K562 (cell line): ENCODE measurements at regions not wholly inside any gene's neighbourhood (a gene's known extent, or its start where the extent isn't known, plus 50 kb on each side); places are given as distances from the start of the nearest gene placed in this dataset.

Experiments
- ATAC-seq: fragments of 200-7000 bp; cut with Tn5 transposase; 3 replicates; pipeline ENCODE4 v1.9.1; 2020; ENCODE audit warnings: moderate library complexity
- BruUV-seq: library from RNA; stranded (reverse); fragments of 400-500 nt; replicated peaks from 2 replicates; lab custom pipeline; 2021; lab: Mats Ljungman, UMichigan
- CTCF ChIA-PET: fragments of 300-600 bp; formaldehyde crosslinking; extraction: SDS; loops from one replicate; lab custom pipeline; 2021; ENCODE audit warnings: low intra/inter-chr PET ratio; lab: Yijun Ruan, JAX
- POLR2A ChIA-PET: fragments of 300-600, 350-650 bp; sonication (Branson Sonifier 250); formaldehyde crosslinking; extraction: SDS; loops from one replicate; lab custom pipeline; 2021; ENCODE audit warnings: antibody characterized with exemption, inconsistent platforms; lab: Yijun Ruan, JAX
- DNase-seq, 4 experiments: peaks; one replicate each; pipeline versions ENCODE4 v3.0.0 to v3.0.0-alpha.2; 2011 to 2018; ENCODE audit warnings: low spot score in 3 of 4, mixed read lengths in 3 of 4; ENCODE audit errors: extremely low read depth in 1 of 4
- FAIRE-seq: peaks from 2 replicates; lab custom pipeline; 2011; peaks lifted over from hg19 to GRCh38; lab: Jason Lieb, UNC
- H2AFZ ChIP-seq: 2 replicates; pipeline ENCODE4 v1.6.0; 2011; ENCODE audit warnings: low read depth, low read length, control low read depth, inconsistent platforms
- H3K27ac ChIP-seq: fragments of 200-600 bp; 3 replicates; pipeline ENCODE4 v1.8.0; 2011; ENCODE audit warnings: low read depth, mild to moderate bottlenecking, control low read depth, inconsistent platforms, low read length, moderate library complexity, mixed read lengths; ENCODE audit errors: extremely low read depth
- H3K27me3 ChIP-seq, 2 experiments: fragments of 300-600 bp in 1 of 2; 2 replicates in 1 of 2; 3 replicates in 1 of 2; pipeline versions ENCODE4 v1.6.0 to v1.8.0; 2011; ENCODE audit warnings: inconsistent platforms in 2 of 2, low read length in 2 of 2, mild to moderate bottlenecking in 1 of 2, mixed read lengths in 1 of 2, moderate library complexity in 1 of 2; ENCODE audit not compliant: control insufficient read depth in 2 of 2, insufficient read depth in 2 of 2
- H3K36me3 ChIP-seq: fragments of 300-600 bp; 3 replicates; pipeline ENCODE4 v1.8.0; 2011; ENCODE audit warnings: mild to moderate bottlenecking, low read length, inconsistent platforms; ENCODE audit not compliant: control insufficient read depth, insufficient read depth
- H3K4me1 ChIP-seq, 2 experiments: fragments of 200-600 bp in 1 of 2; replicated peaks in 1 of 2; 2 replicates in 1 of 2; 3 replicates in 1 of 2; pipeline versions ENCODE4 v1.5.1 to v1.8.0; 2011; ENCODE audit warnings: inconsistent platforms in 2 of 2, low read length in 2 of 2, mild to moderate bottlenecking in 1 of 2, mixed read lengths in 1 of 2, moderate library complexity in 1 of 2; ENCODE audit not compliant: control insufficient read depth in 2 of 2, insufficient read depth in 2 of 2
- H3K4me2 ChIP-seq: 2 replicates; pipeline ENCODE4 v1.6.1; 2011; ENCODE audit warnings: low read length, control low read depth, inconsistent platforms, mixed read lengths; ENCODE audit not compliant: insufficient read depth
- H3K4me3 ChIP-seq: fragments of 200-600 bp; sonication (generic), shearing (Covaris generic); 2 replicates; pipeline ENCODE4 v1.5.1; 2016; ENCODE audit warnings: control low read depth, inconsistent platforms
- H3K79me2 ChIP-seq: fragments of 200-600 bp; 3 replicates; pipeline ENCODE4 v1.8.0; 2011; ENCODE audit warnings: low read length, inconsistent platforms; ENCODE audit not compliant: control insufficient read depth, insufficient read depth
- H3K9ac ChIP-seq, 2 experiments: 2 replicates each; pipeline versions ENCODE4 v1.6.0 to v1.6.1; 2011; ENCODE audit warnings: low read depth in 2 of 2, low read length in 2 of 2, control low read depth in 1 of 2, inconsistent platforms in 1 of 2, mild to moderate bottlenecking in 1 of 2, mixed read lengths in 1 of 2; ENCODE audit not compliant: insufficient read depth in 1 of 2
- H3K9me1 ChIP-seq: one replicate; pipeline ENCODE4 v1.6.0; 2011; ENCODE audit warnings: inconsistent platforms, mild to moderate bottlenecking, low read length, moderate library complexity; ENCODE audit not compliant: control insufficient read depth, insufficient read depth
- H3K9me3 ChIP-seq: replicated peaks from 2 replicates; pipeline ENCODE4 v1.5.1; 2011; ENCODE audit warnings: low read depth, low read length, inconsistent platforms; ENCODE audit not compliant: control insufficient read depth, insufficient read depth
- H4K20me1 ChIP-seq: replicated peaks from 2 replicates; pipeline ENCODE4 v1.6.1; 2011; ENCODE audit warnings: low read length, inconsistent platforms, mixed read lengths; ENCODE audit not compliant: control insufficient read depth, insufficient read depth
- ARNT ChIP-seq, 2 experiments: fragments of 450-650 bp; IDR thresholded peaks; 2 replicates each; pipeline ENCODE4 v1.6.1; 2016; ENCODE audit warnings: mild to moderate bottlenecking in 1 of 2
- CBFA2T3 ChIP-seq: fragments of 450-650 bp; IDR thresholded peaks from 2 replicates; pipeline ENCODE4 v1.6.1; 2017
- CBX2 ChIP-seq: fragments of 200-600 bp; sonication (generic); IDR thresholded peaks from one replicate; pipeline ENCODE4 v1.6.1; 2012; ENCODE audit warnings: mild to moderate bottlenecking, low read length, inconsistent platforms; ENCODE audit not compliant: insufficient read depth, poor library complexity, severe bottlenecking
- CHCHD3 ChIP-seq: fragments of 250-450 bp; sonication (Bioruptor Pico); IDR thresholded peaks from 2 replicates; pipeline ENCODE4 v2.1.2; 2022; ENCODE audit warnings: mild to moderate bottlenecking
- CHD2 ChIP-seq: IDR thresholded peaks from 2 replicates; pipeline ENCODE4 v1.6.1; 2011; ENCODE audit warnings: low read depth, low read length
- ESRRA ChIP-seq: fragments of 450-650 bp; IDR thresholded peaks from 2 replicates; pipeline ENCODE4 v1.6.1; 2014; ENCODE audit warnings: low read depth, mild to moderate bottlenecking, moderate library complexity, borderline replicate concordance
- ESRRB ChIP-seq: fragments of 250-450 bp; sonication (Bioruptor Pico); IDR thresholded peaks from 2 replicates; pipeline ENCODE4 v1.5.0; 2020; ENCODE audit warnings: mild to moderate bottlenecking, moderate library complexity, borderline replicate concordance
- ETV5 ChIP-seq: sonication (generic); formaldehyde crosslinking; IDR thresholded peaks from 2 replicates; pipeline ENCODE4 v1.4.0; 2020; ENCODE audit warnings: low read depth, mild to moderate bottlenecking, missing genetic modification reagents
- ETV6 ChIP-seq, 3 experiments: fragments of 150-350 bp in 1 of 3; sonication (generic) in 1 of 3; formaldehyde crosslinking in 1 of 3; IDR thresholded peaks; 2 replicates each; pipeline versions ENCODE4 v1.6.1 to v1.8.0; 2014 to 2022; ENCODE audit warnings: borderline replicate concordance in 2 of 3, low read depth in 2 of 3, antibody characterized with exemption in 1 of 3, low read length in 1 of 3, mild to moderate bottlenecking in 1 of 3, missing genetic modification reagents in 1 of 3
- FOXA3 ChIP-seq, 2 experiments: fragments of 450-650 bp in 1 of 2; sonication (generic) in 1 of 2; formaldehyde crosslinking; IDR thresholded peaks in 1 of 2; conservative IDR thresholded peaks in 1 of 2; 2 replicates each; pipeline versions ENCODE4 v1.4.0 to v1.8.0; 2020 to 2022; ENCODE audit warnings: mild to moderate bottlenecking in 2 of 2, missing genetic modification reagents in 1 of 2
- MECOM ChIP-seq: fragments of 250-450 bp; sonication (Bioruptor Pico); IDR thresholded peaks from 2 replicates; pipeline ENCODE4 v1.8.0; 2022; ENCODE audit warnings: inconsistent platforms
- POLR2H ChIP-seq: IDR thresholded peaks from 2 replicates; pipeline ENCODE4 v1.6.1; 2016; ENCODE audit warnings: missing genetic modification characterization, low read depth, mild to moderate bottlenecking, control low read depth, missing compliant biosample characterization, moderate library complexity
- RCOR1 ChIP-seq, 2 experiments: IDR thresholded peaks; 2 replicates each; pipeline ENCODE4 v1.6.1; 2012; ENCODE audit warnings: low read depth in 2 of 2, low read length in 2 of 2, borderline replicate concordance in 1 of 2, improper control_type of control experiment in 1 of 2
- SMAD3 ChIP-seq: fragments of 450-650 bp; formaldehyde crosslinking; conservative IDR thresholded peaks from 2 replicates; pipeline ENCODE4 v1.4.0; 2020; ENCODE audit warnings: mild to moderate bottlenecking
- THRAP3 ChIP-seq: fragments of 450-650 bp; IDR thresholded peaks from 2 replicates; pipeline ENCODE4 v1.6.1; 2016; ENCODE audit warnings: mild to moderate bottlenecking, inconsistent platforms, borderline replicate concordance
- ZFP1 ChIP-seq: fragments of 450-650 bp; formaldehyde crosslinking; IDR thresholded peaks from 2 replicates; pipeline ENCODE4 v1.4.0; 2020; ENCODE audit warnings: mild to moderate bottlenecking, mixed read lengths
- WGBS: fragments of 100-300 bp; shearing (Covaris generic); methylation state at CpG from one replicate; pipeline ENCODE4 v1.1.6; 2016; ENCODE audit warnings: low coverage, mixed read lengths; ENCODE audit not compliant: insufficient coverage; ENCODE audit errors: missing lambda C conversion rate; 5-methylcytosine and 5-hydroxymethylcytosine counted together
- in situ Hi-C: fragments of 300-500 bp; cut with MboI; formaldehyde crosslinking; loops from 4 replicates; pipeline ENCODE4 v1.15.0; 2018; ENCODE audit warnings: inconsistent platforms, mixed read lengths
- intact Hi-C: fragments of 100-400 bp; cut with micrococcal nuclease; formaldehyde crosslinking; loops from 2 replicates; pipeline ENCODE4 v1.14.2; 2022
- TF ChIP-seq, protein P1 (sequence below): fragments of 250-450 bp; sonication (Bioruptor Pico); IDR thresholded peaks from 2 replicates; pipeline ENCODE4 v1.6.1; 2021; ENCODE audit warnings: mild to moderate bottlenecking
- TF ChIP-seq, protein P2 (sequence below): fragments of 250-450 bp; sonication (Bioruptor Pico); IDR thresholded peaks from 2 replicates; pipeline ENCODE4 v1.4.0; 2020; ENCODE audit warnings: mild to moderate bottlenecking
- TF ChIP-seq, protein P3 (sequence below): sonication (generic); formaldehyde crosslinking; IDR thresholded peaks from 2 replicates; pipeline ENCODE4 v1.8.1; 2023; ENCODE audit warnings: mild to moderate bottlenecking, missing genetic modification reagents

DNA sequence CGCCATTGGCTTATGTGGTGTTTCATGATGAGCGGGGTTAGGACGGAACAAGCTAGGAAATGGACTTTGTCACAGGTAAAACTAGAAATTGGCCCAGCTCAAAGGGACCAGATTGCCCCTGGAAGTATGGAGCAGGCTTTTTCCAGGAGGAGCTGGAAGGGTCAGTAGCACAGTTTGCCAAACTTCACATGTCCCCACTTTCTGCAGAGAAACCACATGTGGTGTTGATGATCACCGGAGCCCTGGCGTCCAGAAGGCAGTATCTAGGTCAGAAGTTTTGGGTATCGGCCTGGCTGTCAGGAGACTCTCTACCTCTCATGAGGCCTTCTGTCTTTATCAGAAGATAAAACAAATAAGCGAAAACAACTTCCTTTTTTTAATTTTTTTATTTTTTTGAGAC lies 248.5 kb downstream of the SOX9 start:
- Histone ChIP-seq H2AFZ (no peak overlapping the region), H3K79me2 (no peaks in the 10 kb centered on the region), H4K20me1 (no peaks in the 10 kb centered on the region), H3K9ac (no peak overlapping the region), H3K9me1 (no peaks in the 10 kb centered on the region), H3K4me3 (no peak overlapping the region), H3K9me3 (no peaks in the 10 kb centered on the region), H3K36me3 (no peaks in the 10 kb centered on the region), H3K4me2 (no peak overlapping the region), H3K27me3 (no peaks in the 10 kb centered on the region; a peak in 1 of 5 replicates), H3K4me1 (no peaks in the 10 kb centered on the region), H3K27ac (no peak overlapping the region)
- no TSS peak for BruUV-seq
- FAIRE-seq (no peak), ATAC-seq (no peak), DNase-seq (no peak)
- ChIA-PET CTCF (no interaction called here), POLR2A (no interaction called here)
- 5% methylated on average over 7 of the region's 7 CpGs for WGBS
- no peak for TF ChIP-seq ETV5 (CRISPR knock-in tag)
- no peak for TF ChIP-seq CBFA2T3
- TF ChIP-seq, protein P1, sequence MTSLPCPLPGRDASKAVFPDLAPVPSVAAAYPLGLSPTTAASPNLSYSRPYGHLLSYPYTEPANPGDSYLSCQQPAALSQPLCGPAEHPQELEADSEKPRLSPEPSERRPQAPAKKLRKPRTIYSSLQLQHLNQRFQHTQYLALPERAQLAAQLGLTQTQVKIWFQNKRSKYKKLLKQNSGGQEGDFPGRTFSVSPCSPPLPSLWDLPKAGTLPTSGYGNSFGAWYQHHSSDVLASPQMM (CRISPR knock-in tag): no peak
- no peak for TF ChIP-seq THRAP3
- no peak for TF ChIP-seq MECOM (CRISPR knock-in tag)
- TF ChIP-seq, protein P2, sequence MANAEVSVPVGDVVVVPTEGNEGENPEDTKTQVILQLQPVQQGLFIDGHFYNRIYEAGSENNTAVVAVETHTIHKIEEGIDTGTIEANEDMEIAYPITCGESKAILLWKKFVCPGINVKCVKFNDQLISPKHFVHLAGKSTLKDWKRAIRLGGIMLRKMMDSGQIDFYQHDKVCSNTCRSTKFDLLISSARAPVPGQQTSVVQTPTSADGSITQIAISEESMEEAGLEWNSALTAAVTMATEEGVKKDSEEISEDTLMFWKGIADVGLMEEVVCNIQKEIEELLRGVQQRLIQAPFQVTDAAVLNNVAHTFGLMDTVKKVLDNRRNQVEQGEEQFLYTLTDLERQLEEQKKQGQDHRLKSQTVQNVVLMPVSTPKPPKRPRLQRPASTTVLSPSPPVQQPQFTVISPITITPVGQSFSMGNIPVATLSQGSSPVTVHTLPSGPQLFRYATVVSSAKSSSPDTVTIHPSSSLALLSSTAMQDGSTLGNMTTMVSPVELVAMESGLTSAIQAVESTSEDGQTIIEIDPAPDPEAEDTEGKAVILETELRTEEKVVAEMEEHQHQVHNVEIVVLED (CRISPR knock-in tag): no peak
- no peak for TF ChIP-seq RCOR1 (IDR thresholded peaks at IDR 0.05; ENCODE audit: borderline replicate concordance in 1 of 2, low read depth in 2 of 2, low read length in 2 of 2)
- no peak for TF ChIP-seq FOXA3 (CRISPR knock-in tag; conservative IDR thresholded peaks at IDR 0.05 in 1 of 2, IDR thresholded peaks at IDR 0.05 in 1 of 2)
- no peak for TF ChIP-seq CHD2
- TF ChIP-seq ESRRA: no peak
- TF ChIP-seq ZFP1 (CRISPR knock-in tag): no peak
- no peak for TF ChIP-seq ESRRB (CRISPR knock-in tag)
- TF ChIP-seq POLR2H (tag): no peak
- no peak for TF ChIP-seq CBX2
- TF ChIP-seq ARNT (IDR thresholded peaks at IDR 0.05): no peak
- no peak for TF ChIP-seq ETV6 (IDR thresholded peaks at IDR 0.05; ENCODE audit: borderline replicate concordance in 1 of 2, low read depth in 2 of 2, low read length in 1 of 2)
- TF ChIP-seq ETV6 (CRISPR knock-in tag; IDR thresholded peaks at IDR 0.05; ENCODE audit: borderline replicate concordance): no peak
- TF ChIP-seq, protein P3, sequence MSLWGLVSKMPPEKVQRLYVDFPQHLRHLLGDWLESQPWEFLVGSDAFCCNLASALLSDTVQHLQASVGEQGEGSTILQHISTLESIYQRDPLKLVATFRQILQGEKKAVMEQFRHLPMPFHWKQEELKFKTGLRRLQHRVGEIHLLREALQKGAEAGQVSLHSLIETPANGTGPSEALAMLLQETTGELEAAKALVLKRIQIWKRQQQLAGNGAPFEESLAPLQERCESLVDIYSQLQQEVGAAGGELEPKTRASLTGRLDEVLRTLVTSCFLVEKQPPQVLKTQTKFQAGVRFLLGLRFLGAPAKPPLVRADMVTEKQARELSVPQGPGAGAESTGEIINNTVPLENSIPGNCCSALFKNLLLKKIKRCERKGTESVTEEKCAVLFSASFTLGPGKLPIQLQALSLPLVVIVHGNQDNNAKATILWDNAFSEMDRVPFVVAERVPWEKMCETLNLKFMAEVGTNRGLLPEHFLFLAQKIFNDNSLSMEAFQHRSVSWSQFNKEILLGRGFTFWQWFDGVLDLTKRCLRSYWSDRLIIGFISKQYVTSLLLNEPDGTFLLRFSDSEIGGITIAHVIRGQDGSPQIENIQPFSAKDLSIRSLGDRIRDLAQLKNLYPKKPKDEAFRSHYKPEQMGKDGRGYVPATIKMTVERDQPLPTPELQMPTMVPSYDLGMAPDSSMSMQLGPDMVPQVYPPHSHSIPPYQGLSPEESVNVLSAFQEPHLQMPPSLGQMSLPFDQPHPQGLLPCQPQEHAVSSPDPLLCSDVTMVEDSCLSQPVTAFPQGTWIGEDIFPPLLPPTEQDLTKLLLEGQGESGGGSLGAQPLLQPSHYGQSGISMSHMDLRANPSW (CRISPR knock-in tag): no peak
- no peak for TF ChIP-seq SMAD3 (CRISPR knock-in tag)
- no peak for TF ChIP-seq CHCHD3 (CRISPR knock-in tag)
- intact Hi-C loops (no loop called here), in situ Hi-C loops (no loop called here)
